ENCODE measurements at regions not wholly inside any gene's neighbourhood (a gene's known extent, or its start where the extent isn't known, plus 50 kb on each side); places are given as distances from the start of the nearest gene placed in this dataset.

GRCh38 chr17:14749269-14749668 lies 448.4 kb downstream of the HS3ST3B1 start:
- no peak overlapping the region for H3K27ac ChIP-seq

DNA sequence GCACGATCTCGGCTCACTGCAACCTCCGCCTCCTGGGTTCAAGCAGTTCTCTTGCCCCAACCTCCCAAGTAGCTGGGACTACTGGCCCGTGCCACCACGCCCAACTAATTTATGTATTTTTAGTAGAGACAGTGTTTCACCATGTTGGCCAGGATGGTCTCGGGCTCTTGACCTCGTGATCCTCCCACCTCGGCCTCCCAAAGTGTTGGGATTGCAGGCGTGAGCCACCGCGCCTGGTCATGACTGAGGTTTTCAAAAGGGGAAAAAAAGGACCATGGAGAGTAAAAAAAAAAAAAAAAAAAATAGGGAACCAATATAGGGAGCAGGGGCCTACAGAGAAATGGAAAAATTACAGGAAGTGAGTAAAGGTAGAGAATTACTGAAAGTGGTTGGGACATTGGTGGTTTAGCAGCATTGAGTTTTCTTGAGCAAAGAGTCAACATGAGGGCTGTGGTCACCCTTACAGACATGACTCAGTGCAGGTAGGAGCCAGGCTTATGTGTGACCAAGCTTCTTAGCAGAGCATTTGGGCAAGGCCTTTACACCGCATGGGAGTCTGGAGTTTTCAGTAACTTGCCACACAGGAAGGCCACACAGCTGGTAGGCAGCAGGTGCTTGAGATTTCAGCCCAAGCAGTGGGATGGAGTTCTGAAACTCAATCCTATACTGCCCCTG lies 447.3 kb downstream of the HS3ST3B1 start:
- no peak for DNase-seq (ENCODE audit: low read depth in 1 of 2, low spot score in 1 of 2)
- H3K27ac ChIP-seq: no peak overlapping the region

More at GRCh38 chr17:14749269-14749668, 448.4 kb downstream of the HS3ST3B1 start:
- H3K4me1 ChIP-seq (ENCODE audit: low read depth): no peaks in the 10 kb centered on the region
- TF ChIP-seq CTCF (IDR thresholded peaks at IDR 0.05; ENCODE audit: low read depth, low read length): no peak
- no peaks in the 10 kb centered on the region for H3K27me3 ChIP-seq
- no peaks in the 10 kb centered on the region for H3K36me3 ChIP-seq
- no peak overlapping the region for H3K4me3 ChIP-seq
- DNase-seq (ENCODE audit: low read depth in 1 of 2, low spot score in 1 of 2): no peak
- H3K9me3 ChIP-seq (ENCODE audit: low read depth): no peaks in the 10 kb centered on the region

DNA sequence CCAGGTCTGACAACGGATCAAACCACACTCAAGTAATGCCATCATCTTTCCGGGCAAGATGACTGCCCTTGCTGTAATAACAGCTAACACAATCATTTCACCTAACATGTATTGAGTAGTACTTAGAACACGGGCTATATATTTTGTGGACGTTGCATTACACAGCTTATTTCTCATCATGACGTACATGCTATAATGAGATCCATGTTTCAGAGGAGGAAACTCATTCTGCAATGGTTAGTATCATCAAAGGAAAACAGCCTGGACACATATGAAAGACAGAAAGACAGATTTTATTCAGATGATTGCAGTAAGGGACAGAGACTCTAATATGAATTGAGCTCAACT lies 446.7 kb downstream of the HS3ST3B1 start:
- Histone ChIP-seq H3K4me3 (no peak overlapping the region), H3K4me1 (ENCODE audit: low read depth) (no peaks in the 10 kb centered on the region), H3K27me3 (no peaks in the 10 kb centered on the region), H3K9me3 (ENCODE audit: low read depth) (no peaks in the 10 kb centered on the region), H3K36me3 (no peaks in the 10 kb centered on the region), H3K27ac (no peak overlapping the region)
- no peak for TF ChIP-seq CTCF (IDR thresholded peaks at IDR 0.05; ENCODE audit: low read depth, low read length)
- peak in 1 of 2 donors; percentile 32 for DNase-seq (ENCODE audit: low read depth in 1 of 2, low spot score in 1 of 2)

More for the DNA sequence above, 447.3 kb downstream of the HS3ST3B1 start:
- no peak overlapping the region for H3K4me3 ChIP-seq
- H3K4me1 ChIP-seq (ENCODE audit: low read depth): no peaks in the 10 kb centered on the region
- TF ChIP-seq CTCF (IDR thresholded peaks at IDR 0.05; ENCODE audit: low read depth, low read length): no peak
- no peaks in the 10 kb centered on the region for H3K9me3 ChIP-seq (ENCODE audit: low read depth)
- no peaks in the 10 kb centered on the region for H3K36me3 ChIP-seq
- H3K27me3 ChIP-seq: no peaks in the 10 kb centered on the region

DNA sequence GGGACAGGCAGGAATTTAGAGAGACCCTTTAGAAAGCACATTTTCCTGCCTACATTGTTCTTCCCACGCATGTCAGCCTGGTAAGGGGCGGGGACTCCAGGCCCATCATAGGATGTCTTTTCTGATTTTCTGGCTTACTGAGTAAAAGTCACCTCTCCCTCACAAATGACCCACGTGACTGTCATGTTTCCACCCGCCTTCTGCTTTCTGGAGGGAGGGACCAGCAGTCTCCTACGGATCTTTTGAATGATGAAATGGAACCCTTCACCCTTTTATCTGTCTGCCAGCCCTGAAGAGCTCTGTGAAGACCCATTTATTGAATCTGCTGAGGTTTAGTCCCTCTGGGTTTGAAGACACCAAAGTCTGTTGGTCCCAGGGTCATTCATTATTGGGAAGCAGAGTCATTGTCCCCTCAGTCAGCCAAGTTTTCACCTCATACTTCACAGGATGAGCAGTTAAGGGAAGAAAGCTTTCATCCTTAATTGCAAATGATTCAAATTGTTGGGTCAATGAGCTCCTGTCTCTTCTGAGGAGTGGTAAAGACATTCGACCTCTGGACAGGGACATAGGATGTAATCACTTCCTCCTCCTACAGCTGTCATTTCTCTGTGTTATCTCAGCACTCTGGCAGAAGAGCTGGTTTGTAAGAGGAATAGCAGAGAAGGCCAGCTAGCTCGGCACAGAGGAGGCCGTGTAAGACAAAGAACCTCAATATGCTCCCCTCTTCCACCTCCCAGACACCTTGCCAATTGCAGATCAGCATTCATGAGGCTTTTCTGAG lies 446.1 kb downstream of the HS3ST3B1 start:
- no peak for TF ChIP-seq CTCF (IDR thresholded peaks at IDR 0.05; ENCODE audit: low read depth, low read length)
- no peaks in the 10 kb centered on the region for H3K36me3 ChIP-seq
- H3K4me3 ChIP-seq: no peak overlapping the region
- H3K27me3 ChIP-seq: no peaks in the 10 kb centered on the region
- DNase-seq (ENCODE audit: low read depth in 1 of 2, low spot score in 1 of 2): peak in 1 of 2 donors; percentile 32
- H3K27ac ChIP-seq: no peak overlapping the region
- H3K4me1 ChIP-seq (ENCODE audit: low read depth): no peaks in the 10 kb centered on the region
- H3K9me3 ChIP-seq (ENCODE audit: low read depth): no peaks in the 10 kb centered on the region

DNA sequence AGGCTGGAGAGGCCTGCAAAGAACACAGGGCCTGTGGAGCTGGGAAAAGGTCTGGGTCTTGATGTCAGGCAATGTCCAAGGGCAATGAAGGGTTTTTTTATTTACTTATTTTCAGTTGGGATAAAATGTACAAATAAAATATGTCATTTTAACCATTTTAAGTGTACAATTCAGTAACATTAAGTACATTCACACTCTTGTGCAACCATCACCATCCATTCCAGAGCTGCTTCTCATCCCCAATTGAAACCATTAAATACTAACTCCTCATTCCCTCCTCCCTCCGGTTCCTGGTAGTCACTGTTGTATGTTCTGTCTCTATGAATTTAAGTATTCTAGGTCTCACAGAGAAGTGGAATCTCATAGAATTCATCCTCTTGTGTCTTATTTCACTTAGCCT lies 444.7 kb downstream of the HS3ST3B1 start:
- Histone ChIP-seq H3K36me3 (no peaks in the 10 kb centered on the region), H3K27ac (no peak overlapping the region), H3K4me3 (no peak overlapping the region), H3K9me3 (ENCODE audit: low read depth) (no peaks in the 10 kb centered on the region), H3K27me3 (no peaks in the 10 kb centered on the region), H3K4me1 (ENCODE audit: low read depth) (no peaks in the 10 kb centered on the region)
- TF ChIP-seq CTCF (IDR thresholded peaks at IDR 0.05; ENCODE audit: low read depth, low read length): no peak
- peak in 1 of 2 donors; percentile 52 for DNase-seq (ENCODE audit: low read depth in 1 of 2, low spot score in 1 of 2)

All from cardiac muscle cell (in vitro differentiated cells and primary cell).